HFF-Myc (cell line): ENCODE measurements at regions not wholly inside any gene's neighbourhood (a gene's known extent, or its start where the extent isn't known, plus 50 kb on each side); places are given as distances from the start of the nearest gene placed in this dataset.

ENCODE experiments used
- DNase-seq: peaks from one replicate; pipeline ENCODE4 v3.0.0-alpha.2; 2011; ENCODE audit warnings: low read depth; ENCODE audit errors: extremely low read depth
- H3K4me3 ChIP-seq: replicated peaks from 2 replicates; pipeline ENCODE4 v1.5.1; 2011; ENCODE audit warnings: low read depth, mild to moderate bottlenecking, control low read depth, low read length
- TF ChIP-seq, protein P1 (sequence below): IDR thresholded peaks from 2 replicates; pipeline ENCODE4 v1.5.1; 2012; ENCODE audit warnings: mild to moderate bottlenecking, low read depth, low read length, control low read depth; ENCODE audit errors: missing control alignments

DNA sequence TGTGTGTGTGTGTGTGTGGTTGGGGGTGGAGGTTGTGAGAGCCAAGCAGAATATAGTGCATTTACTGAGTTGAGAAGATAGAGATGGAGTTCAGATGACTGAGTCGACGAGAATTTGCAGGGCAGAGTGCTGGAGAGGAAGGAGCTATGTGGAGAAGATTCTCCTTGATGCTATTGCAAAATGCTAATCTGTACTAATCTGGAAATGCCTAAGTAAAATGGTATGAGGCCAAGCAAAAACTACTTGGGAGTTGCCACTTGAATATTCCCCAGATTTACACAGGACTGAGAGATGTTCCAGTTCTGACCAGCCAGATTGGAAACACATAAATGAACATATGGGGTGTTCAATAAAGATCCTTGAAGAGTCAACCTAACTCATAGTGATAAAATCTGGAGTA, 316.4 kb downstream of the NSUN3 start:
- DNase-seq = no peak
- TF ChIP-seq, protein P1, sequence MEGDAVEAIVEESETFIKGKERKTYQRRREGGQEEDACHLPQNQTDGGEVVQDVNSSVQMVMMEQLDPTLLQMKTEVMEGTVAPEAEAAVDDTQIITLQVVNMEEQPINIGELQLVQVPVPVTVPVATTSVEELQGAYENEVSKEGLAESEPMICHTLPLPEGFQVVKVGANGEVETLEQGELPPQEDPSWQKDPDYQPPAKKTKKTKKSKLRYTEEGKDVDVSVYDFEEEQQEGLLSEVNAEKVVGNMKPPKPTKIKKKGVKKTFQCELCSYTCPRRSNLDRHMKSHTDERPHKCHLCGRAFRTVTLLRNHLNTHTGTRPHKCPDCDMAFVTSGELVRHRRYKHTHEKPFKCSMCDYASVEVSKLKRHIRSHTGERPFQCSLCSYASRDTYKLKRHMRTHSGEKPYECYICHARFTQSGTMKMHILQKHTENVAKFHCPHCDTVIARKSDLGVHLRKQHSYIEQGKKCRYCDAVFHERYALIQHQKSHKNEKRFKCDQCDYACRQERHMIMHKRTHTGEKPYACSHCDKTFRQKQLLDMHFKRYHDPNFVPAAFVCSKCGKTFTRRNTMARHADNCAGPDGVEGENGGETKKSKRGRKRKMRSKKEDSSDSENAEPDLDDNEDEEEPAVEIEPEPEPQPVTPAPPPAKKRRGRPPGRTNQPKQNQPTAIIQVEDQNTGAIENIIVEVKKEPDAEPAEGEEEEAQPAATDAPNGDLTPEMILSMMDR = no peak

DNA sequence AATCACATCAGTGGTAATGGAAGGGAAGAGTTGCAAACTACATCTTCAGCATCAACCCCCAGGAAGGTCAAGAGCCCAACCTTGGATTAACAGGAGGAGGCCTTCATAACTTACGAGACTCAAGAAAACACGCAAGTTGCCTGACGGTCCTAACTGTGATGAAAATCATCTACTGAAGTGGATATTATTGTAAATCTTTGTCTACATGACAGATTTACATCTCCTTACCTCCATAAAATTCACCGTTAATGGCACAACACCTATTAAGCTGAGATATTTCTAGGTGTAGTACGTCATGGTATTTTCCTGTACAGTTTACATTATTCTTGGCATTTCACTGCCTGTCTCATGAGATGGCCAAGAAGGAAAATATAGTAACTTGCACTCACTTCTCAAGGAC, 332.0 kb downstream of the NSUN3 start:
- DNase-seq = no peak
- no peak overlapping the region for H3K4me3 ChIP-seq
- TF ChIP-seq, protein P1 = no peak

More for the DNA sequence above, 316.4 kb downstream of the NSUN3 start:
- H3K4me3 ChIP-seq = no peak overlapping the region

DNA sequence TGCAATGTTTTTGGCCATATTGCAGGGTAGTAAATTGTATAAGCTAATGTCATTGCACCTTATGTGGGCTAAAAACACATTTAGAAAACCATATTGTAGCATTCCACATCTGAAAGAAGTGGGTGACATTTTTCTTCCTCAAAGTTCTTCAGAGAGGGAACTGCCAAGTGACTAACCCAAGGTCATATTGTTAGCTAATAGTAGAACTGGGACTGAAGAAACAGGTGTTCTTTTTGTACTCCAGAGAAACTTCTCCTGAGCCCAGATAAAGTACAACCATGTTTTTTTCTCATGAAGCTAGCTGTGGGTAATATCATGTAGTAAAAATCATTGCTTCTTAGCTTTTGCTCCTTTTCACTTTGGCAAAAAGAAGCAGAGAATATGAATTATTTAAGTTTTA, 333.0 kb downstream of the NSUN3 start:
- TF ChIP-seq, protein P1 = no peak
- no peak overlapping the region for H3K4me3 ChIP-seq

DNA sequence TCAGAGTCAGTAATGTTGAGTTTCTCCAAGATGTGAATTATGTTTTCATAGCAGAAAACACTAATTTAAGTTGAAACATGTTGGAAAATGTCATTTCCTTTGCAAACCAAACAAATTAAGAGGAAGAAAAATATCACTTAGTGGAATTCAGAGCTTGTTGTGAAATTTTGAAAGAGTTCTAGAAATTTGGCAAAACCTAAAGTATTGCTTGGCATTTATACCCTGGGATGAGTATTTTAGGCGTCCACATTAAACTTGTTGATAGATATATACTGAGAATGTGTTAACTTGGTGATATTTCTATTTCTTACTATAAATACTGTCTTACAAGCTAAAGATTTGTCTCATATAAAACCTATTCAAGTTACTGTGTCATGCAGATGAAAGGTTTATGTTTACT, 335.2 kb downstream of the NSUN3 start:
- H3K4me3 ChIP-seq = no peak overlapping the region
- TF ChIP-seq, protein P1 = no peak
- DNase-seq = no peak

More for the DNA sequence above, 333.0 kb downstream of the NSUN3 start:
- no peak for DNase-seq

DNA sequence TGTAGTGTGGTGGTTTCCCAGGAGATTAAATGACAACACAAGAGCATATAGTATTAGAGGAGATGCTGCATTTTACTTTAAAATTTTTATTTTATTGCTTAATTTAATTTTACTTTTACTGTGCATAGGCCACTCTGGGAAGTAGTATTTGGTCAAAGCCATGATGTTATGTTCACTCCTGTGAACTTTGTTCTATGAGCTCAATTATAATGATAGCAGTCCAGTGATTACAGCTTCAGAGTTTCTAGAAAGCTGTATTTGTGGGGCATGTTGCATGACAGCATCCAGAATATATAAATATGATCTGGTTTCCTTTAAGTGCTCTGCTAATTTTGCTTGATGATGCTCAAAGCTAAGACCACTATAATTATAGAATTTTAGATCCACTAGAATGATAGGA, 338.6 kb downstream of the NSUN3 start:
- TF ChIP-seq, protein P1 = no peak
- no peak overlapping the region for H3K4me3 ChIP-seq
- DNase-seq = no peak

DNA sequence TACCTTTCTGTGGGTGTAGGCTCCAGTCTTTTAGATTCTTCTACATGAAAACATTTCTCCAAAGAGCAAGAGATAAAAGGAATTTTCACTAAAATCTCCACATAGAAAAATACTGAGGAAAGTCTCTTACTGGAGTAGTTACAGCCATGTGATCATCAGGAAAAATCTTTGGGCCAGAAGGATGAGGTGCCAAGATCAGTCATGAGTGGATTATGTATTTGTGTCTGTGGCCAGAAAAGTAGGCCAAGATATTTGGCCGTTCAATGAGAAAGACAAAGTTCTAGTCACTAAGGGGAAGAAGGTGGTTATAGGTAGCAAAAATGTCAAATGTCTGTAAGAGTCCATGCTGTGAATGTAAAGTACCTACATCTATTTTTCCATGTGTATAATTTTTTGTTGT, 339.3 kb downstream of the NSUN3 start:
- no peak for DNase-seq
- TF ChIP-seq, protein P1 = no peak
- no peak overlapping the region for H3K4me3 ChIP-seq
